Peyer's patch (tissue), 4 donors: ENCODE measurements at regions not wholly inside any gene's neighbourhood (a gene's known extent, or its start where the extent isn't known, plus 50 kb on each side); places are given as distances from the start of the nearest gene placed in this dataset.
"Not testable (repeated sequence)": the region's sequence is repeated elsewhere in the genome, so short reads cannot be mapped to it uniquely, and the experiment has no call there.

Experiments used
- DNase-seq, 3 donors: peaks; one replicate each; pipeline ENCODE4 v3.0.0-alpha.2; 2017 to 2019
- H3K27ac ChIP-seq, 4 donors: fragments of 200-600 bp; sonication (generic); one replicate each; pipeline ENCODE4 v1.5.1; 2016 to 2019
- H3K27me3 ChIP-seq, 2 donors: fragments of 200-600 bp; sonication (generic); one replicate each; pipeline ENCODE4 v1.5.1; 2019
- H3K36me3 ChIP-seq, 3 donors: fragments of 200-600 bp; sonication (generic); one replicate each; pipeline ENCODE4 v1.5.1; 2016 to 2019
- H3K4me1 ChIP-seq, 4 donors: fragments of 200-600 bp; sonication (generic); one replicate each; pipeline ENCODE4 v1.5.1; 2016 to 2019
- H3K4me3 ChIP-seq, 4 donors: fragments of 200-600 bp; sonication (generic); 1 replicate in 3 of 4; 2 replicates in 1 of 4; pipeline ENCODE4 v1.5.1; 2016 to 2019; ENCODE audit warnings: mild to moderate bottlenecking in 1 of 4
- H3K9me3 ChIP-seq, 4 donors: fragments of 200-600 bp; sonication (generic); one replicate each; pipeline ENCODE4 v1.5.1; 2016 to 2019; ENCODE audit warnings: mild to moderate bottlenecking in 1 of 4
- CTCF ChIP-seq, 6 experiments: fragments of 450-650 bp in 4 of 6; fragments of 200-600 bp in 2 of 6; sonication (generic) in 1 of 6; IDR thresholded peaks; one replicate each; pipeline ENCODE4 v1.5.1; 2017 to 2019; ENCODE audit warnings: antibody characterized with exemption in 6 of 6, mild to moderate bottlenecking in 3 of 6, moderate library complexity in 1 of 6
- POLR2A ChIP-seq, 2 donors: fragments of 450-650 bp; IDR thresholded peaks; one replicate each; pipeline ENCODE4 v1.5.1; 2017; ENCODE audit warnings: antibody characterized with exemption in 2 of 2, mild to moderate bottlenecking in 2 of 2, moderate library complexity in 2 of 2

GRCh38 chr14:27623782-27624181 lies 1025.9 kb upstream of the NOVA1 start:
- Histone ChIP-seq H3K36me3 (no peaks in the 10 kb centered on the region), H3K9me3 (no peaks in the 10 kb centered on the region), H3K27me3 (no peaks in the 10 kb centered on the region), H3K4me3 (no peak overlapping the region), H3K4me1 (no peaks in the 10 kb centered on the region), H3K27ac (no peak overlapping the region)
- no peak for TF ChIP-seq POLR2A (IDR thresholded peaks at IDR 0.05)
- no peak for TF ChIP-seq CTCF (IDR thresholded peaks at IDR 0.05)
- DNase-seq, result no peak

- DNase-seq, result no peak
- Histone ChIP-seq H3K27ac (no peak overlapping the region), H3K36me3 (no peaks in the 10 kb centered on the region), H3K9me3 (no peaks in the 10 kb centered on the region), H3K4me1 (no peaks in the 10 kb centered on the region), H3K27me3 (no peaks in the 10 kb centered on the region), H3K4me3 (no peak overlapping the region)
- no peak for TF ChIP-seq POLR2A (IDR thresholded peaks at IDR 0.05)
- TF ChIP-seq CTCF (IDR thresholded peaks at IDR 0.05), result no peak
Observed at GRCh38 chr14:27634056-27634970, 1036.5 kb upstream of the NOVA1 start.

GRCh38 chr14:27640688-27641087 lies 1042.9 kb upstream of the NOVA1 start:
- H3K4me1 ChIP-seq, DNase-seq, H3K27me3 ChIP-seq, H3K4me3 ChIP-seq, H3K27ac ChIP-seq, H3K9me3 ChIP-seq, H3K36me3 ChIP-seq: not testable (repeated sequence)

GRCh38 chr14:27642251-27642866 lies 1044.5 kb upstream of the NOVA1 start:
- peaks cover 0 to 1% (median 0%) of the 10 kb centered on the region in 4 donors for H3K9me3 ChIP-seq
- no peak overlapping the region for H3K27ac ChIP-seq
- no peaks in the 10 kb centered on the region for H3K27me3 ChIP-seq
- no peaks in the 10 kb centered on the region for H3K4me1 ChIP-seq
- no peak for TF ChIP-seq CTCF (IDR thresholded peaks at IDR 0.05)
- no peak for TF ChIP-seq POLR2A (IDR thresholded peaks at IDR 0.05)
- no peak for DNase-seq
- H3K4me3 ChIP-seq, result no peak overlapping the region
- H3K36me3 ChIP-seq, result no peaks in the 10 kb centered on the region

GRCh38 chr14:27660683-27661082 lies 1062.8 kb upstream of the NOVA1 start:
- Histone ChIP-seq H3K4me1 (no peaks in the 10 kb centered on the region), H3K4me3 (no peak overlapping the region), H3K27ac (no peak overlapping the region), H3K36me3 (no peaks in the 10 kb centered on the region), H3K9me3 (peaks cover 0 to 7% (median 0%) of the 10 kb centered on the region in 4 donors), H3K27me3 (no peaks in the 10 kb centered on the region)
- no peak for DNase-seq
- TF ChIP-seq CTCF (IDR thresholded peaks at IDR 0.05) (no peak), POLR2A (IDR thresholded peaks at IDR 0.05) (no peak)

- no peak overlapping the region for H3K27ac ChIP-seq
- H3K9me3 ChIP-seq, result no peaks in the 10 kb centered on the region
- H3K27me3 ChIP-seq, result no peaks in the 10 kb centered on the region
- no peaks in the 10 kb centered on the region for H3K4me1 ChIP-seq
- H3K36me3 ChIP-seq, result no peaks in the 10 kb centered on the region
- no peak overlapping the region for H3K4me3 ChIP-seq
- TF ChIP-seq CTCF (IDR thresholded peaks at IDR 0.05) (no peak), POLR2A (IDR thresholded peaks at IDR 0.05) (no peak)
- DNase-seq, result no peak
Observed at GRCh38 chr14:27668531-27668930, 1070.7 kb upstream of the NOVA1 start.
